Mesenchymal stem cell (in vitro differentiated cells and primary cell): ENCODE measurements at regions not wholly inside any gene's neighbourhood (a gene's known extent, or its start where the extent isn't known, plus 50 kb on each side); places are given as distances from the start of the nearest gene placed in this dataset.

Experiments used
- DNase-seq: peaks from one replicate; pipeline ENCODE4 v3.0.0-alpha.2; 2013
- H2AFZ ChIP-seq: one replicate; pipeline ENCODE4 v1.6.1; 2013; ENCODE audit warnings: low read depth, mild to moderate bottlenecking, control low read depth, inconsistent platforms, low read length, moderate library complexity
- H2AK5ac ChIP-seq: 2 replicates; pipeline ENCODE4 v1.6.1; 2013; ENCODE audit warnings: low read length, moderate library complexity, mild to moderate bottlenecking, inconsistent platforms; ENCODE audit not compliant: severe bottlenecking
- H2BK120ac ChIP-seq: one replicate; pipeline ENCODE4 v1.6.1; 2013; ENCODE audit warnings: low read depth, mild to moderate bottlenecking, inconsistent platforms, low read length, moderate library complexity
- H2BK12ac ChIP-seq, 2 experiments: one replicate each; pipeline ENCODE4 v1.6.1; 2013; ENCODE audit warnings: inconsistent platforms in 2 of 2, low read length in 2 of 2, mild to moderate bottlenecking in 2 of 2, moderate library complexity in 2 of 2, control low read depth in 1 of 2
- H2BK15ac ChIP-seq: one replicate; pipeline ENCODE4 v1.6.1; 2013; ENCODE audit warnings: mild to moderate bottlenecking, low read depth, inconsistent platforms; ENCODE audit not compliant: poor library complexity, severe bottlenecking
- H2BK5ac ChIP-seq: 2 replicates; pipeline ENCODE4 v1.6.1; 2013; ENCODE audit warnings: low read depth, mild to moderate bottlenecking, low read length, control low read depth, inconsistent platforms; ENCODE audit not compliant: poor library complexity, severe bottlenecking
- H3K14ac ChIP-seq, 2 experiments: one replicate each; pipeline ENCODE4 v1.6.1; 2013; ENCODE audit warnings: inconsistent platforms in 2 of 2, low read length in 2 of 2, control low read depth in 1 of 2, mild to moderate bottlenecking in 1 of 2, moderate library complexity in 1 of 2
- H3K18ac ChIP-seq, 2 experiments: one replicate each; pipeline ENCODE4 v1.6.1; 2013; ENCODE audit warnings: inconsistent platforms in 2 of 2, low read length in 2 of 2, control low read depth in 1 of 2, low read depth in 1 of 2, mild to moderate bottlenecking in 1 of 2
- H3K23ac ChIP-seq, 2 experiments: one replicate each; pipeline ENCODE4 v1.6.1; 2013; ENCODE audit warnings: inconsistent platforms in 2 of 2, low read length in 2 of 2, mild to moderate bottlenecking in 2 of 2, moderate library complexity in 2 of 2, control low read depth in 1 of 2
- H3K27ac ChIP-seq: 2 replicates; pipeline ENCODE4 v1.5.1; 2013; ENCODE audit warnings: mild to moderate bottlenecking, moderate library complexity, low read length, control low read depth, inconsistent platforms; ENCODE audit not compliant: poor library complexity, severe bottlenecking
- H3K27me3 ChIP-seq, 2 experiments: 2 replicates each; pipeline versions ENCODE4 v1.6.1 to v1.7.0; 2013; ENCODE audit warnings: low read length in 2 of 2, mild to moderate bottlenecking in 2 of 2, moderate library complexity in 2 of 2, control low read depth in 1 of 2, inconsistent platforms in 1 of 2; ENCODE audit not compliant: control insufficient read depth in 1 of 2, insufficient read depth in 1 of 2
- H3K36me3 ChIP-seq, 2 experiments: 2 replicates each; pipeline versions ENCODE4 v1.6.1 to v1.7.0; 2013; ENCODE audit warnings: low read length in 2 of 2, control low read depth in 1 of 2, inconsistent platforms in 1 of 2, low read depth in 1 of 2, mild to moderate bottlenecking in 1 of 2; ENCODE audit not compliant: insufficient read depth in 2 of 2, control insufficient read depth in 1 of 2
- H3K4ac ChIP-seq, 2 experiments: one replicate each; pipeline ENCODE4 v1.6.1; 2013; ENCODE audit warnings: inconsistent platforms in 2 of 2, low read length in 2 of 2, mild to moderate bottlenecking in 2 of 2, moderate library complexity in 2 of 2, control low read depth in 1 of 2, low read depth in 1 of 2
- H3K4me1 ChIP-seq: 2 replicates; pipeline ENCODE4 v1.6.1; 2013; ENCODE audit warnings: low read depth, low read length, control low read depth; ENCODE audit not compliant: control insufficient read depth, insufficient read depth
- H3K4me2 ChIP-seq: 2 replicates; pipeline ENCODE4 v1.6.1; 2013; ENCODE audit warnings: low read length, mild to moderate bottlenecking, inconsistent platforms; ENCODE audit not compliant: poor library complexity, severe bottlenecking
- H3K4me3 ChIP-seq, 2 experiments: 2 replicates each; pipeline versions ENCODE4 v1.5.1 to v1.7.0; 2013; ENCODE audit warnings: low read length in 2 of 2, mild to moderate bottlenecking in 2 of 2, control low read depth in 1 of 2, low read depth in 1 of 2; ENCODE audit not compliant: insufficient read depth in 1 of 2
- H3K79me1 ChIP-seq: replicated peaks from 2 replicates; pipeline ENCODE4 v1.6.1; 2013; ENCODE audit warnings: mild to moderate bottlenecking, control low read depth, low read length, inconsistent platforms; ENCODE audit not compliant: poor library complexity, severe bottlenecking
- H3K9ac ChIP-seq: 2 replicates; pipeline ENCODE4 v1.7.0; 2013; ENCODE audit warnings: mild to moderate bottlenecking, low read length, moderate library complexity
- H3K9me3 ChIP-seq: 2 replicates; pipeline ENCODE4 v1.7.0; 2013; ENCODE audit warnings: mild to moderate bottlenecking, low read length; ENCODE audit not compliant: control insufficient read depth
- H4K8ac ChIP-seq: one replicate; pipeline ENCODE4 v1.6.1; 2013; ENCODE audit warnings: inconsistent platforms, mild to moderate bottlenecking, low read length, moderate library complexity
- H4K91ac ChIP-seq: one replicate; pipeline ENCODE4 v1.6.1; 2013; ENCODE audit warnings: mild to moderate bottlenecking, low read length, inconsistent platforms
- WGBS: methylation state at CpG from one replicate; pipeline ENCODE4 v1.1.7; 2013; ENCODE audit warnings: mixed read lengths; 5-methylcytosine and 5-hydroxymethylcytosine counted together

DNA sequence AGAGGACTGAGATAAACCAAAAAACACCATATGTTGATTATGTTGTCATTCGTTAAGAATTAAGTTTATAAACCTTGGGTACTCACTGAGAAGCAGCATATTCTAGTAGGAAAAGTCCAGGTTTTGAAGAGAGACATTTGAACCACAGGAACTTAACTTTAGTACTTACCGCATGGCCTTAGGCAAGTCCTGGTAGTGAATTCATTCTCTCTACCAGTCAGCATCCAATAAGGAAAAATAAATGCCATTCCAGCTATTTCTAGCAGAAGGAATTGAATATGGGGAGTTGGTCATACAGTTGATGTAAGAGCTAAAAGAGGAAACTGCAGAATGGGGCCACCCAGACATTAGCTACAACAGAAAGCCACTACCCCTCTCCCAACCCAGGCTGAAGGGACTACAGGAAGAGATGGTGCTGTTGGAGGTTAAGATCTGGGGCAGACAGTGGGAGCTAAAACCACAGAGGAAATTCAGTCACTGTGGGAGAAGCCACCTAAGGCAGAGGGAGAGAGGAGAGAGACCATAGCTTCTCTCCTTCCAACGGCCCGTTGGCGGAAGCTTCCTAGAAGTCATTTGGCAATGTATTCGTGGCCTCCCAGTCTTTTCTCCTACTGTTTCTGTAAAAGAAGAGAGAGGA is 133.8 kb upstream of the RARB start:
- DNase-seq, result peak; percentile 13
- Histone ChIP-seq H3K36me3 (no peaks in the 10 kb centered on the region), H3K9me3 (no peaks in the 10 kb centered on the region), H3K4me3 (no peak overlapping the region), H3K18ac (peak overlapping the region in 1 of 2 experiments; percentile 19), H2BK15ac (no peak overlapping the region), H3K4me1 (no peaks in the 10 kb centered on the region), H2BK12ac (no peak overlapping the region), H3K4ac (no peak overlapping the region), H4K91ac (no peak overlapping the region), H2BK5ac (no peak overlapping the region), H3K9ac (no peak overlapping the region), H3K27me3 (no peaks in the 10 kb centered on the region), H3K27ac (no peak overlapping the region), H2AFZ (no peak overlapping the region), H4K8ac (no peak overlapping the region), H3K14ac (no peak overlapping the region), H3K79me1 (no peaks in the 10 kb centered on the region), H3K4me2 (no peak overlapping the region), H3K23ac (no peak overlapping the region), H2AK5ac (no peak overlapping the region), H2BK120ac (peak overlapping the region; percentile 23)
- 96% methylated on average over 5 of the region's 6 CpGs for WGBS

DNA sequence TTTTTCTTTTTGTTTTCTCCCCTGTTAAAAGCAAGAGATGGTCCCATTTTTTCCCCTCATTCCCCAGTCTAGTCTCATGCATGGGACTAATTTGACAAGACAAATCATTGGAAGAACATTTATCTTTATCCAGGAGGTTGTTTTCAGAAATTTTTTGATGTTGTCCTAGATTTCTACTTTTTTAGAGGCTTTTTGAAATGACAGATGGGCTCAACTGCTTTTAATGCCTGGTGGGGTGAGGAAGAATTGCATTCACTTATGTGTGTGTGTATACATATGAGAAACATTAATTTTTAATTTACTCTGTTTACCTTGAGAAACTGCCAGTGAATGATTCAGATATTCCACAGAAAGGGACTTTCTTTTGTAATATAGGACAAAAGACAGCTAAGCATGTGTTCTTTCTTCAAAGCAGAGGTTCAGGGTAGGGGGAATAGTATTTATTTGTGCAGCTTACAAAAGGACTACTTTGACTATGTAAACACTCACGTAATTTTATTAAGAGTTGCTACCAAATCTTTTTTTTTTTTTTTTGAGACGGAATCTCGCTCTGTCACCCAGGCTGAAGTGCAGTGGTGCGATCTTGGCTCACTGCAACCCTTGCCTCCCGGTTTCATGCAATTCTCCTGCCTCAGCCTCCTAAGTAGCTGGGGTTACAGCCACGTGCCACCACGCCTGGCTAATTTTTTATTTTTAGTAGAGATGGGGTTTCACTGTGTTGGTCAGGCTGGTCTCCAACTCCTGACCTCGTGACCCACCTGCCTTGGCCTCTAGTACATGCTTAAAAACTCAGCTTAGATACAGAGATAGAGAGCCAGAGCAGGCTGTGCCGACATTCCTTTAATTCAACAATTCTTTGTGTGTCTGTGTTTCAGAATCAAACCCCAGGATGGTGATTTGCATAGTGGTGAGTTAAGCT is 130.1 kb upstream of the RARB start:
- H3K23ac ChIP-seq, result no peak overlapping the region

DNA sequence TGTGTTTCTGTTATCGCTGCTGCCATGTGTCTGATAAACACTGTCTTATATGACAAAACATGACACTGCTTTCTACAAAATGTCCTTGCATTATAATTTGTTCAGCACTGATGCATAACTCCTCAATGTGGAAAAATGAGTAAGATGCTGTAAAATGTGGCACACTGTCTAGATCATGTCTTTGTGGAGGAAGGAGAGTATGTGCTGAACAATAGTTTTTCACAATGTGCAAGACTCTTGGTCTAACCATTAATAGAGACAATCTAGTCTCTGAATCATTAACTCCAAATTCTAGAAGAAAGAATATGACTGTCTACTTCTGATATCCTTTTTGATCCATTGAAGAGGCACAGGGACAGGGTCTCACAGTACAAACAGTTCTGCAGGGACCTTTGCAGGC is 127.9 kb upstream of the RARB start:
- Histone ChIP-seq H2BK15ac (no peak overlapping the region), H3K27ac (no peak overlapping the region), H3K4me1 (no peaks in the 10 kb centered on the region), H2BK120ac (no peak overlapping the region), H3K9me3 (no peaks in the 10 kb centered on the region), H2BK5ac (no peak overlapping the region), H3K4me2 (no peak overlapping the region), H2AFZ (no peak overlapping the region), H3K18ac (no peak overlapping the region), H4K91ac (no peak overlapping the region), H4K8ac (no peak overlapping the region), H3K4ac (no peak overlapping the region), H3K23ac (no peak overlapping the region), H2BK12ac (no peak overlapping the region), H3K9ac (no peak overlapping the region), H3K14ac (no peak overlapping the region), H3K27me3 (no peaks in the 10 kb centered on the region), H3K4me3 (no peak overlapping the region), H3K79me1 (no peaks in the 10 kb centered on the region), H3K36me3 (no peaks in the 10 kb centered on the region), H2AK5ac (no peak overlapping the region)
- no peak for DNase-seq
- 100% methylated on average over 1 of the region's 1 CpG for WGBS

More for the DNA sequence above, 130.1 kb upstream of the RARB start:
- Histone ChIP-seq H3K4me3 (no peak overlapping the region), H2AFZ (no peak overlapping the region), H3K9ac (no peak overlapping the region), H2BK12ac (no peak overlapping the region), H3K79me1 (no peaks in the 10 kb centered on the region), H2BK15ac (no peak overlapping the region), H2BK120ac (no peak overlapping the region), H3K36me3 (no peaks in the 10 kb centered on the region), H3K27ac (no peak overlapping the region), H2BK5ac (no peak overlapping the region), H3K9me3 (no peaks in the 10 kb centered on the region), H3K4ac (no peak overlapping the region), H2AK5ac (no peak overlapping the region), H4K8ac (no peak overlapping the region), H3K14ac (no peak overlapping the region), H3K18ac (no peak overlapping the region), H3K4me1 (no peaks in the 10 kb centered on the region), H4K91ac (no peak overlapping the region), H3K27me3 (no peaks in the 10 kb centered on the region), H3K4me2 (no peak overlapping the region)
- WGBS, result 80% methylated on average over 9 of the region's 9 CpGs
- DNase-seq, result no peak

GRCh38 chr3:25304916-25305315 is 123.1 kb upstream of the RARB start:
- Histone ChIP-seq H3K9ac (no peak overlapping the region), H3K4me1 (no peaks in the 10 kb centered on the region), H2BK12ac (no peak overlapping the region), H2BK15ac (no peak overlapping the region), H3K79me1 (no peaks in the 10 kb centered on the region), H3K4me2 (no peak overlapping the region), H3K9me3 (no peaks in the 10 kb centered on the region), H3K18ac (no peak overlapping the region), H2BK5ac (no peak overlapping the region), H3K23ac (no peak overlapping the region), H3K36me3 (no peaks in the 10 kb centered on the region), H2AK5ac (no peak overlapping the region), H3K4me3 (no peak overlapping the region), H3K4ac (no peak overlapping the region), H2BK120ac (no peak overlapping the region), H3K27ac (no peak overlapping the region), H3K27me3 (no peaks in the 10 kb centered on the region), H4K8ac (no peak overlapping the region), H4K91ac (no peak overlapping the region), H3K14ac (no peak overlapping the region), H2AFZ (no peak overlapping the region)
- WGBS, result 45% methylated on average over 2 of the region's 2 CpGs
- no peak for DNase-seq
